Esophagus muscularis mucosa (tissue), 4 donors: ENCODE measurements at regions not wholly inside any gene's neighbourhood (a gene's known extent, or its start where the extent isn't known, plus 50 kb on each side); places are given as distances from the start of the nearest gene placed in this dataset.

ENCODE experiments used
- DNase-seq: peaks from one replicate; pipeline ENCODE4 v3.0.0-alpha.2; 2017; ENCODE audit errors: extremely low spot score
- H3K27ac ChIP-seq, 4 donors: fragments of 200-600 bp; sonication (generic); replicated peaks in 1 of 4; 1 replicate in 3 of 4; 2 replicates in 1 of 4; pipeline ENCODE4 v1.5.1; 2016 to 2019; ENCODE audit warnings: mild to moderate bottlenecking in 1 of 4
- H3K27me3 ChIP-seq, 4 donors: fragments of 200-600 bp; sonication (generic); one replicate each; pipeline versions ENCODE4 v1.5.1 to v1.6.0; 2016 to 2019
- H3K36me3 ChIP-seq, 4 donors: fragments of 200-600 bp; sonication (generic); one replicate each; pipeline ENCODE4 v1.5.1; 2016 to 2019
- H3K4me1 ChIP-seq, 4 donors: fragments of 200-600 bp; sonication (generic); one replicate each; pipeline ENCODE4 v1.5.1; 2016 to 2019
- H3K4me3 ChIP-seq, 4 donors: fragments of 200-600 bp; sonication (generic); 1 replicate in 2 of 4; 2 replicates in 2 of 4; pipeline ENCODE4 v1.5.1; 2016 to 2019; ENCODE audit warnings: mild to moderate bottlenecking in 4 of 4, moderate library complexity in 1 of 4
- H3K9me3 ChIP-seq, 4 donors: fragments of 200-600 bp; sonication (generic); 1 replicate in 3 of 4; 2 replicates in 1 of 4; pipeline ENCODE4 v1.5.1; 2016 to 2019
- EP300 ChIP-seq: sonication (generic); formaldehyde crosslinking; IDR thresholded peaks from one replicate; pipeline ENCODE4 v1.6.1; 2017; ENCODE audit warnings: antibody characterized with exemption
- POLR2A ChIP-seq: fragments of 450-650 bp; IDR thresholded peaks from one replicate; pipeline ENCODE4 v1.6.1; 2017; ENCODE audit warnings: antibody characterized with exemption, moderate library complexity, mild to moderate bottlenecking, low read depth
- POLR2AphosphoS5 ChIP-seq, 2 donors: sonication (generic); formaldehyde crosslinking; IDR thresholded peaks; one replicate each; pipeline ENCODE4 v1.6.1; 2017; ENCODE audit warnings: antibody characterized with exemption in 2 of 2
- WGBS: methylation state at CpG from one replicate; pipeline ENCODE4 v1.1.5; 2018; 5-methylcytosine and 5-hydroxymethylcytosine counted together
- intact Hi-C: fragments of 100-400 bp; cut with DNase I; formaldehyde crosslinking; loops from one replicate; pipeline ENCODE4 v1.15.1; 2023
- TF ChIP-seq, protein P1 (sequence below), 3 experiments: fragments of 200-600 bp in 2 of 3; fragments of 450-650 bp in 1 of 3; sonication (generic) in 2 of 3; IDR thresholded peaks; one replicate each; pipeline ENCODE4 v1.5.1; 2017 to 2019; ENCODE audit warnings: antibody characterized with exemption in 3 of 3, mild to moderate bottlenecking in 2 of 3, moderate library complexity in 1 of 3

GRCh38 chr14:104392396-104393198 is 187.0 kb upstream of the C14orf180 start:
- Histone ChIP-seq H3K4me3 (no peak overlapping the region), H3K9me3 (peaks cover 0 to 13% (median 11%) of the 10 kb centered on the region in 4 donors), H3K36me3 (no peaks in the 10 kb centered on the region), H3K27ac (no peak overlapping the region), H3K27me3 (peaks cover 0 to 45% (median 0%) of the 10 kb centered on the region in 4 donors), H3K4me1 (peaks cover 0 to 24% (median 10%) of the 10 kb centered on the region in 4 donors)
- DNase-seq: no peak
- intact Hi-C loops: no loop called here
- TF ChIP-seq EP300 (no peak), POLR2A (no peak), POLR2AphosphoS5 (IDR thresholded peaks at IDR 0.05) (no peak)
- TF ChIP-seq, protein P1, sequence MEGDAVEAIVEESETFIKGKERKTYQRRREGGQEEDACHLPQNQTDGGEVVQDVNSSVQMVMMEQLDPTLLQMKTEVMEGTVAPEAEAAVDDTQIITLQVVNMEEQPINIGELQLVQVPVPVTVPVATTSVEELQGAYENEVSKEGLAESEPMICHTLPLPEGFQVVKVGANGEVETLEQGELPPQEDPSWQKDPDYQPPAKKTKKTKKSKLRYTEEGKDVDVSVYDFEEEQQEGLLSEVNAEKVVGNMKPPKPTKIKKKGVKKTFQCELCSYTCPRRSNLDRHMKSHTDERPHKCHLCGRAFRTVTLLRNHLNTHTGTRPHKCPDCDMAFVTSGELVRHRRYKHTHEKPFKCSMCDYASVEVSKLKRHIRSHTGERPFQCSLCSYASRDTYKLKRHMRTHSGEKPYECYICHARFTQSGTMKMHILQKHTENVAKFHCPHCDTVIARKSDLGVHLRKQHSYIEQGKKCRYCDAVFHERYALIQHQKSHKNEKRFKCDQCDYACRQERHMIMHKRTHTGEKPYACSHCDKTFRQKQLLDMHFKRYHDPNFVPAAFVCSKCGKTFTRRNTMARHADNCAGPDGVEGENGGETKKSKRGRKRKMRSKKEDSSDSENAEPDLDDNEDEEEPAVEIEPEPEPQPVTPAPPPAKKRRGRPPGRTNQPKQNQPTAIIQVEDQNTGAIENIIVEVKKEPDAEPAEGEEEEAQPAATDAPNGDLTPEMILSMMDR (IDR thresholded peaks at IDR 0.05): no peak
- 89% methylated on average over 25 of the region's 28 CpGs for WGBS

DNA sequence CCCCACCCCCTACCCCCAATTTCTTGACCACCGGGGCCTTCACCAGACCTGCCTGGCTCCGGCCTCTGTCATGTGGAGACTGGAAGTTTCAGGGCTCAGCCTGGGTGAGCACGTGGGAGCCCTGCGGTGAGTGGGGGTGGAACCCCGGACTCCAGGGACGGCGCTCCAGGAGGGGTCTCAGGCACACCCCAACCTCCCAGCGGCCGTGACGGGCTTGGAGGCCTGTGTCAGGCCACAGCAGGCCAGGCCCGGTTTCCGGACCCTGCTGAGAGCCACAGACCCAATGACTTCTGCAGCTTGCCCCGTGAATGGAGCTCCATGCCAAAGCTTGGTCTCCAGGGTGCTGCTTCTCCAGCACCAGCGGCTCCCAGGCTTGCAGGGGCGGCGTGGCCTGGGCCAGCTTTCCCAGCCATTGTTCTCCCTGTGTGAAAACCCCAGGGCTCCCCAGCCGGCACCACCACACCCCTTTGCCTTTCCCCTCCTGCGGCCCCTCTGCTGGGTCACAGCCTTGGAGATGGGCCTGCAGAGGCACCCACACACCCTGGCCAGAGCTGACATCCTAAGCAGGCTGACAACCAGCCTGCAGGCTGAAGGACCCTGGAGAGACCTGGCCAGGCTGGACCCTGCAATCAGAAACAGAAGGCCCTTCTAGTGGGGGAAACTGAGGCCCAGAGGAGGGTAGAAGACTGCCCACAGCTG is 186.2 kb upstream of the C14orf180 start:
- TF ChIP-seq POLR2AphosphoS5 (IDR thresholded peaks at IDR 0.05) (no peak), POLR2A (no peak), EP300 (no peak)
- TF ChIP-seq, protein P1 (IDR thresholded peaks at IDR 0.05): no peak
- H3K4me1 ChIP-seq: peaks cover 0 to 23% (median 10%) of the 10 kb centered on the region in 4 donors
- peaks cover 0 to 45% (median 0%) of the 10 kb centered on the region in 4 donors for H3K27me3 ChIP-seq
- intact Hi-C loops: no loop called here
- peaks cover 0 to 20% (median 15%) of the 10 kb centered on the region in 4 donors for H3K9me3 ChIP-seq
- 81% methylated on average over 14 of the region's 18 CpGs for WGBS
- no peaks in the 10 kb centered on the region for H3K36me3 ChIP-seq
- H3K4me3 ChIP-seq: no peak overlapping the region
- DNase-seq: no peak
- peak overlapping the region in 1 of 4 donors; percentile 23 for H3K27ac ChIP-seq

- Histone ChIP-seq H3K36me3 (no peaks in the 10 kb centered on the region), H3K9me3 (peaks cover 0 to 26% (median 18%) of the 10 kb centered on the region in 4 donors), H3K27me3 (peaks cover 0 to 45% (median 0%) of the 10 kb centered on the region in 4 donors), H3K4me1 (peaks cover 0 to 23% (median 10%) of the 10 kb centered on the region in 4 donors), H3K4me3 (no peak overlapping the region), H3K27ac (peak overlapping the region in 1 of 4 donors; percentile 23)
- WGBS: 60% methylated on average over 1 of the region's 10 CpGs
- intact Hi-C loops: no loop called here
- TF ChIP-seq EP300 (no peak), POLR2AphosphoS5 (IDR thresholded peaks at IDR 0.05) (peak in 1 of 2 donors; percentile 28), POLR2A (no peak)
- TF ChIP-seq, protein P1 (IDR thresholded peaks at IDR 0.05): no peak
- no peak for DNase-seq
These were observed 185.6 kb upstream of the C14orf180 start for GRCh38 chr14:104393898-104394381.

DNA sequence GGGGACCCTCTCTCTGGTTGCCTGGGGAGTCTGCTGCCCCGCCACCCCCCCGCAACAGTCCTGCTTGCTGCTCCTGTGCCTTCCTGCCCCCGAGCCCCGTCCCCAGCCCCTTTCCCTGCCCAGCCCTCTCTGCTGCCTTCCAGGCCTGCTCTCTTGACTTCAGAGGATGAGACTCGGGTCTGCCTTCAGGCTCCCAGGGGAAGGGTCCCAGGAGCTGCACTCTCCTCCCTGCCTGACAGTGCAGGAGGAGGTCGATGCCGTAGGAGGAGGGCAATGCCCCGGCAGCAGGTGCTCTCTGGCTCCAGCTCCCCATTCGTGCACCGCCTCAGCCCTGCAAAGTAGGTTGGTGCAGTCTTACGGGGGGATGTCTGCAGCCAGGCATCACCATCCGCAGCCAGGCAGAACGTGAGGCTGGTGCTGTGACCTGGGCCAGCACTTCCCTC is 185.1 kb upstream of the C14orf180 start:
- intact Hi-C loops: no loop called here
- H3K4me3 ChIP-seq: no peak overlapping the region
- H3K27me3 ChIP-seq: peaks cover 0 to 43% (median 0%) of the 10 kb centered on the region in 4 donors
- peak; percentile 47 for DNase-seq
- WGBS: 68% methylated on average over 6 of the region's 13 CpGs
- H3K27ac ChIP-seq: no peak overlapping the region
- peaks cover 0 to 31% (median 20%) of the 10 kb centered on the region in 4 donors for H3K9me3 ChIP-seq
- no peaks in the 10 kb centered on the region for H3K36me3 ChIP-seq
- H3K4me1 ChIP-seq: peaks cover 0 to 23% (median 10%) of the 10 kb centered on the region in 4 donors
- TF ChIP-seq, protein P1 (IDR thresholded peaks at IDR 0.05): no peak
- no peak for TF ChIP-seq POLR2A
